Gastrocnemius medialis (tissue), 4 donors: ENCODE measurements at regions not wholly inside any gene's neighbourhood (a gene's known extent, or its start where the extent isn't known, plus 50 kb on each side); places are given as distances from the start of the nearest gene placed in this dataset.

Source experiments
- ATAC-seq, 2 donors: fragments of 150-250 bp; one replicate each; pipeline ENCODE4 v1.9.1; 2016
- DNase-seq, 2 donors: peaks; one replicate each; pipeline ENCODE4 v3.0.0-alpha.2; 2019
- H3K27ac ChIP-seq, 4 donors: fragments of 200-600 bp; sonication (generic); 1 replicate in 1 of 4; 2 replicates in 3 of 4; pipeline ENCODE4 v1.5.1; 2016 to 2018; ENCODE audit warnings: mild to moderate bottlenecking in 2 of 4, moderate library complexity in 1 of 4
- H3K27me3 ChIP-seq, 3 donors: fragments of 200-600 bp; sonication (generic) in 2 of 3; 1 replicate in 1 of 3; 2 replicates in 2 of 3; pipeline versions ENCODE4 v1.5.1 to v1.6.0; 2016 to 2019; ENCODE audit warnings: mild to moderate bottlenecking in 1 of 3, moderate library complexity in 1 of 3
- H3K36me3 ChIP-seq, 2 donors: fragments of 200-600 bp; sonication (generic) in 1 of 2; one replicate each; pipeline ENCODE4 v1.5.1; 2017 to 2018
- H3K4me1 ChIP-seq, 2 donors: fragments of 200-600 bp; sonication (generic) in 1 of 2; one replicate each; pipeline ENCODE4 v1.5.1; 2016 to 2017; ENCODE audit warnings: mild to moderate bottlenecking in 2 of 2
- H3K4me3 ChIP-seq, 4 donors: fragments of 200-600 bp; sonication (generic) in 3 of 4; 1 replicate in 1 of 4; 2 replicates in 3 of 4; pipeline ENCODE4 v1.5.1; 2016 to 2019; ENCODE audit warnings: mild to moderate bottlenecking in 2 of 4
- H3K9me3 ChIP-seq, 3 donors: fragments of 200-600 bp; sonication (generic) in 2 of 3; 1 replicate in 1 of 3; 2 replicates in 2 of 3; pipeline ENCODE4 v1.5.1; 2016 to 2019
- CTCF ChIP-seq, 5 experiments: fragments of 450-650 bp in 3 of 5; fragments of 200-600 bp in 2 of 5; sonication (generic) in 2 of 5; IDR thresholded peaks in 4 of 5; conservative IDR thresholded peaks in 1 of 5; 1 replicate in 4 of 5; 2 replicates in 1 of 5; pipeline ENCODE4 v1.5.1; 2016 to 2019; ENCODE audit warnings: antibody characterized with exemption in 5 of 5, mild to moderate bottlenecking in 3 of 5, moderate library complexity in 3 of 5
- POLR2A ChIP-seq, 2 donors: fragments of 450-650 bp; IDR thresholded peaks; one replicate each; pipeline ENCODE4 v1.6.1; 2017; ENCODE audit warnings: antibody characterized with exemption in 2 of 2, mild to moderate bottlenecking in 2 of 2, moderate library complexity in 2 of 2
- in situ Hi-C, 4 donors: fragments of 200-750 bp; cut with MboI; loops; one replicate each; pipeline versions ENCODE4 v1.15.0 to v1.8.0; 2017; ENCODE audit warnings: low sequenced_read_pairs in 4 of 4
- intact Hi-C: fragments of 100-400 bp; cut with DNase I; formaldehyde crosslinking; loops from one replicate; pipeline ENCODE4 v1.15.1; 2023; ENCODE audit warnings: low total_unique reads

- Histone ChIP-seq H3K27me3 (no peaks in the 10 kb centered on the region), H3K4me1 (no peaks in the 10 kb centered on the region), H3K9me3 (no peaks in the 10 kb centered on the region), H3K36me3 (no peaks in the 10 kb centered on the region), H3K27ac (no peak overlapping the region), H3K4me3 (no peak overlapping the region)
- DNase-seq (no peak), ATAC-seq (no peak)
- TF ChIP-seq CTCF (IDR thresholded peaks at IDR 0.05 in 4 of 5, conservative IDR thresholded peaks at IDR 0.05 in 1 of 5) (no peak), POLR2A (IDR thresholded peaks at IDR 0.05) (no peak)
- intact Hi-C loops: no loop called here
- in situ Hi-C loops: no loop called here
Observed at GRCh38 chr9:86768020-86768419, 179.3 kb downstream of the GAS1 start.

- Histone ChIP-seq H3K9me3 (no peaks in the 10 kb centered on the region), H3K36me3 (no peaks in the 10 kb centered on the region), H3K4me3 (no peak overlapping the region), H3K27me3 (no peaks in the 10 kb centered on the region), H3K4me1 (no peaks in the 10 kb centered on the region), H3K27ac (no peak overlapping the region)
- ATAC-seq: no peak
- TF ChIP-seq POLR2A (IDR thresholded peaks at IDR 0.05): no peak
- no peak for TF ChIP-seq CTCF (IDR thresholded peaks at IDR 0.05 in 4 of 5, conservative IDR thresholded peaks at IDR 0.05 in 1 of 5)
- no peak for DNase-seq
- intact Hi-C loops: no loop called here
- in situ Hi-C loops: no loop called here
Observed at GRCh38 chr9:86767373-86767772, 179.9 kb downstream of the GAS1 start.

- DNase-seq (no peak), ATAC-seq (no peak)
- intact Hi-C loops: no loop called here
- Histone ChIP-seq H3K27ac (no peak overlapping the region), H3K4me1 (no peaks in the 10 kb centered on the region), H3K4me3 (no peak overlapping the region), H3K9me3 (no peaks in the 10 kb centered on the region), H3K36me3 (no peaks in the 10 kb centered on the region), H3K27me3 (no peaks in the 10 kb centered on the region)
- TF ChIP-seq POLR2A (IDR thresholded peaks at IDR 0.05): no peak
- no peak for TF ChIP-seq CTCF (IDR thresholded peaks at IDR 0.05 in 4 of 5, conservative IDR thresholded peaks at IDR 0.05 in 1 of 5)
- in situ Hi-C loops: no loop called here
Observed at GRCh38 chr9:86766912-86767311, 180.4 kb downstream of the GAS1 start.

- ATAC-seq (no peak), DNase-seq (no peak)
Observed at GRCh38 chr9:86766511-86766910, 180.8 kb downstream of the GAS1 start.

More at GRCh38 chr9:86766511-86766910, 180.8 kb downstream of the GAS1 start:
- no peak overlapping the region for H3K4me3 ChIP-seq
- TF ChIP-seq CTCF (IDR thresholded peaks at IDR 0.05 in 4 of 5, conservative IDR thresholded peaks at IDR 0.05 in 1 of 5): no peak
- no peak for TF ChIP-seq POLR2A (IDR thresholded peaks at IDR 0.05)
- no peaks in the 10 kb centered on the region for H3K4me1 ChIP-seq
- in situ Hi-C loops: no loop called here
- H3K9me3 ChIP-seq: no peaks in the 10 kb centered on the region
- intact Hi-C loops: no loop called here
- no peaks in the 10 kb centered on the region for H3K36me3 ChIP-seq
- no peak overlapping the region for H3K27ac ChIP-seq
- no peaks in the 10 kb centered on the region for H3K27me3 ChIP-seq
